NCI-H1694 treated with DMSO at 0.1 percent for 48 hours (cell line): ENCODE measurements at regions not wholly inside any gene's neighbourhood (a gene's known extent, or its start where the extent isn't known, plus 50 kb on each side); places are given as distances from the start of the nearest gene placed in this dataset.
"Not testable (repeated sequence)": the region's sequence is repeated elsewhere in the genome, so short reads cannot be mapped to it uniquely, and the experiment has no call there.

ENCODE experiments used
- DNase-seq: peaks from one replicate; lab custom pipeline; 2025; lab: John Stamatoyannopoulos, UW

DNA sequence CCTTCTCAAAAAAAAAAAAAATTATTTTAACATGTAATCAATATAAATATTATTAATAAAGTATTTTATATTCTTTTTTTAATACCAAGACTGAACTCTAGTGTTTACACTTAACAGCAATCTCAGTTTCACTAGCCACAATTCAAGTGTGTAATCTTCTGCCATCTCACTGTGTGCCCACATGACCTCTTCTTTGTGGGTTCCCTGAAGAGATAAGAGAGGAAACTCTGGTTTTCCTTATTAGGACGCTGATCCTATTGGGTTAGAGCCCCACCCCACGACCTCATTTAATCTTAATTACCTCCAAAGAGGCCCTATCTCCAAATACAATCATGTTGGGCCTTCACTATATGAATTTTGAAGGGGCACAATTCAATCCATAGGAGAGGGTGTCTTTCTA lies 177.6 kb downstream of the STK31 start:
- no peak for DNase-seq

- DNase-seq = no peak
Observed at GRCh38 chr7:23888958-23889357, 178.9 kb downstream of the STK31 start.

GRCh38 chr7:23889566-23889965 lies 179.5 kb downstream of the STK31 start:
- DNase-seq = no peak

GRCh38 chr7:23892019-23892418 lies 182.0 kb downstream of the STK31 start:
- DNase-seq = no peak

GRCh38 chr7:23893176-23893941 lies 183.3 kb downstream of the STK31 start:
- DNase-seq = no peak

DNA sequence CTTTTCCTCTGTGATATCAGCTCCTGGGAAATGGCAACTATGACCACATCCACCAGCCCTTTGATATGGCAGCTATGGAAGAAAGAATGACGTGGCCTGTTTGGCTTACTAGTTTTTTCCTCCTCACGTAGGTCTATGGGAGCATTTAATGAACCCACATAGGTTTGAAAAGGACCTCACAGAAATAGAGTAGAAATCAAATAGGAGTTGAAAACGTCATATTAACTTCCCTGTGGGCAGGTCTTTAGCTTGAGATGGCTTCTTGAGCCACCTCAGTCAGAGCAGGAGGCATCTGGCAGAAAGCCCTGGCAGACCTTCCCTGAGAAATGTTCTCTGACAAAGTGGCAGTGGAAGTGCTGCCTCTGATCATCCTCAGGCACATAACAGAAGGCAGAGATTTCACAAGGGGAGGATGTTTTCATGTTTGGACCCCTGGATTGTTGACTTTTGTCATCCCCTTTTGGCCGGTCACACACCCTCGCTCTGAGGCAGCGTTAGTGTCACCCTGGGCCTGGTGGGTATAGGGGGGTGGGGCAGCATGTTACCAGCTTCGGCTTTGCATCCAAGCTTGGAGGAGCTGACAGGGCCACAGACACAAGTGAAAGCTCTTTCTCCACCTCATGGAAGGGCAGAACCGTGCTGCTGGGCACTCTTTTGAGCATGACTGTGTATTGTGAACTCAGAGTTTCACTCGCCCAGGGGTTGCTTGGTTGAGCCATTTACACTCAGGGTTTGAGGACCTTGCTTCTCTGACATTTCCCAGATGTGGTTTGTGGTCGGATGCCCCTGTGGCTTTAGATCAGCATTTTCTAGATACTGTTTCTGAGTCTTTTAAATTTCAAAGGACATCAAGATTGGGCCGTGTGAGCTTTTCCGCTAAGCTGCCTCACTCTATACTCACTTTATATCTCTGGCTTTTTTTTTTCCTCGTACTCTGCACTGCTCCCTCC lies 184.2 kb downstream of the STK31 start:
- no peak for DNase-seq

GRCh38 chr7:23894892-23895569 lies 185.0 kb downstream of the STK31 start:
- DNase-seq = no peak

- no peak for DNase-seq
Observed at GRCh38 chr7:23895666-23896096, 185.7 kb downstream of the STK31 start.

DNA sequence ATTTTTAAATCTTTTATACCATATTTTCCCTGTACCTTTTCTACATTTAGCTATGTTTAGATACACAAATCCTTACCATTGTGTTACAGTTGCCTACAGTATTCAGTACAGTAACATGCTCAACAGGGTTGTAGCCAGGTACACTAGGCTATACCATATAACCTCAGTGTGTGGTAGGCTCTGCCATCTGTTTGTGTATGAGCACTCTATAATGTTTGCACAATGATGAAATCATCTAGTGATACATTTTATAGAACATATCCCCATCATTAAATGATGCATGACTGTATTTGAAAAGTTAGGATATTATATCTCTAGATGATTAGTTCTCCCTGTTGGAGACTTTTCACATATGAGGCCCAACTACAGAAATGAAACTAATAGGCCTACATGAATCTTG lies 188.6 kb downstream of the STK31 start:
- no peak for DNase-seq

GRCh38 chr7:23904901-23905300 lies 194.9 kb downstream of the STK31 start:
- DNase-seq = not testable (repeated sequence)

DNA sequence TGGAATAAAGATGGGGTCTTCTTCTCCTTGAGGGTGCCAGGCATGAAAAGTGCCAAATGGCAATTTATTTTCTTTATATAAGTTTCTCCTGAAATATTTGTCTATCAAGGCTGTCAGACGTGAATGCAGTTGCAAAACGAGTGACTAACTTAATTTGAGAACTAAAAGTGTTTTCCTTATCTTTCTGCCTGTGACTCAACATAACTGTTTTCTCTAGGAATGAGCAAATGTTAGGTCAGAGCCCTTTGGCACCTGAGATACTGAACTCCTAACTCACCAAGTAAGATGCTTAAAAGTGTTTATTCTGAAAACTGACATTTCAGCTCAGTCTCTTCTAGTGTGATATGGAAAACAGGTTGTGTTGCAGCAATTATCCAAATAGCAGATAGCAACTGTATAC lies 197.0 kb downstream of the STK31 start:
- no peak for DNase-seq

DNA sequence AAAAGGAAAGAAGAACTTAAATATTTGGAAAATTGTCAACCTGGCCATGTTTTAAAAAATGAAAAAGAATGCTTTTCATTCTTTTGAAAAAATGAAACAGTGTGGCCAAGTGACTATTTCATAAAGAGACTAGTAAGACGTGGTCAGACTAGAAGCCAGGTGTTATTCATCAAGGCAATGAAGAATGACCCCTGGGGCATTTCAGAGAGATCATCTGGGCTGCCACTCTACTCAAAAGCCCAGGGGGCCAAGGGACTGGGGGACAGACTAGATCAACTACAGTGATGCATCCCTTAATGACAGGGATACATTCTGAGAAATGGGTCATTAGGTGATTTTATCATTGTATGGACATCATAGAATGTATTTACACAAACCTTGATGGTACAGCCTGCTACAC lies 199.4 kb downstream of the STK31 start:
- DNase-seq = no peak

DNA sequence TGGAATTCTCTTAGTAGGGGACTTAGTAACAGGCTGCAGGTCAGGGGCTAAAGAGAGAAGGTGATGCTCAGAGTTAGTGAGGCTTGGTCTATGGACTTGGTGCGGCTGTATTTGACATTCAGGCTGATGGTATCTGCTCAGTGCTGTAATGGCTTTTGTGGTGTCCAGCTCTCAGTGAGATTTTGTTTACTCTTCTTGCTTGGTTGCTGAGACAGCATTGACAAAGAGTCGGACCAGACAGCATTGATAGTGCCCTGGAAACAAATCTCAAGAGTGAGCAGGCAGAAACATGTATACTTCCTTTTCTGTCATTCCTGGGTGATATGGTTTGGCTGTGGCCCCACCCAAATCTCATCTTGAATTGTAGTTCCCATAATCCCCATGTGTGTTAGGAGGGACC lies 202.0 kb downstream of the STK31 start:
- DNase-seq = no peak

- DNase-seq = no peak
Observed at GRCh38 chr7:23913016-23913415, 203.0 kb downstream of the STK31 start.

DNA sequence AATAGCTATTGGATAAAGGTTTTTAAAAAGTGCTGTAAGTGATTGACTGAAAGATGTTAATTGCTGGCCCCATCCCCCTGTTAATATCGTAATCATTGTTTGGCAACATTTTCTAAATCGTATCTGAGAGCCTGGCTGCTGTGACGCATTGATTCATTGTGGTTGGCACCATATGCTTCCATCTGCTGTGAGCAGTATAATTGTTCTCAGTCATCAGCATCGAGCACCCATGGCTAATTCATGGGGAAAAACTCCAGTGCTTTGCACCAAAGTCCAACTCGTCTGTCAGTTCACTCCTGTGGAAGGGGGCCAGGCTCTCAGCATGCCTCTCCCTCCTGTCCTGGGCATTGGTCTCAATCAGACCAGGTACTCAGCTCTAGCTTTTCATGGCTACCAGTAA lies 205.2 kb downstream of the STK31 start:
- DNase-seq = peak; percentile 79

DNA sequence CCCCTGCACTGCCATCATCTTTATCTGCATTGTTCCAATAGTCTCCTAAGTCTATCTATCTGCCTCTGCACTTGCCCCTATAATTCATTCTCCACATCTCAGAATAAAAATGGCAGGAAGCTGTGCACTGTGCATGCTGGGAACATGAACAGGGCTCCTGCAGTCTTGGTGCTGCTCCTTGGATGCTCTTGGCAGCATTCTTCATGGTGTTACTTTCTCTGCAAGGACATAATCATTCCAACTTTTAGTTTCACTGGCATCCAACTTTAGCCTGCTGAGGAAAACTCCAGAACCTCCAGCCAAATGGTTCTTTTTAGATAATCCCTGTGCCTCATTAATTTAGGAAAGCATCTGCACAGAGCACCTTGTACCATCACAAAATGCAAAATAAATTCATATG lies 208.3 kb downstream of the STK31 start:
- DNase-seq = no peak

DNA sequence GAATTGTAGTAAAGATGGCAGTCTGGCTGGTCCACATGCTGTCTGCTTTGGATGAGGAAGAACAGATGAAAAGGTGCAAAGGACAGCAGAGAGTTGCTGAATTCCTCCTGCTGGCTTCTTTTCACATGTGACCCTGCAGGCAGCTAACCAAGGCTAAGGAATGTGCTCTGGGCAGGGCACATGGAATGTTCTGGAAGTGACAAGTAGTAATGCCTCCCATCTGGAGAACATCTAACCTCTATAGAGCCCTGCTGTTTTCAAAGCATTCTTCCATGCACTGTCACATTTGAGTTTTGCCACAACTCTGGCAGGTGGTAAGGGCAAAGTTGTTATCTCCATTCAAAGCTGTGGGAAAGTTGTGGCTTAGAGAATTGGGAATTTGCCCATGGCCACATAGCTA lies 208.8 kb downstream of the STK31 start:
- no peak for DNase-seq

- no peak for DNase-seq
Observed at GRCh38 chr7:23925088-23925487, 215.1 kb downstream of the STK31 start.

GRCh38 chr7:23927709-23928417 lies 217.8 kb downstream of the STK31 start:
- no peak for DNase-seq

DNA sequence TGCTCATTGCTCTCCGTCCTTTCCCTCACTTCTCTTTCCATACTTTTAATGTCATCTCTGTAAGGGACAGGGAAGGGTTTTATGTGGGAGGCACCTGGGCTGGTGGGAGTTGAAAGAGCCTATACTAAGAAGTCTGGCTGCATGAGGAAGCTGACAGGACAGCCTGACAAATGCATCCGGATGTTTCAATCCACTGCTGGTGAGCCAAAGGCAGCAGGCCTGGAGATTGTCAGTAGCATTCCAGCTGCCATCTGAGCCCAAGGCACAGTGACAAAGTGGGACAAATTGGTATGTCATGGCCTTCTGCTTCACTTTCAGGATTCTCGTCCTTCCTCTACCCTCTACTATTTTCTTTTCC lies 218.4 kb downstream of the STK31 start:
- no peak for DNase-seq

DNA sequence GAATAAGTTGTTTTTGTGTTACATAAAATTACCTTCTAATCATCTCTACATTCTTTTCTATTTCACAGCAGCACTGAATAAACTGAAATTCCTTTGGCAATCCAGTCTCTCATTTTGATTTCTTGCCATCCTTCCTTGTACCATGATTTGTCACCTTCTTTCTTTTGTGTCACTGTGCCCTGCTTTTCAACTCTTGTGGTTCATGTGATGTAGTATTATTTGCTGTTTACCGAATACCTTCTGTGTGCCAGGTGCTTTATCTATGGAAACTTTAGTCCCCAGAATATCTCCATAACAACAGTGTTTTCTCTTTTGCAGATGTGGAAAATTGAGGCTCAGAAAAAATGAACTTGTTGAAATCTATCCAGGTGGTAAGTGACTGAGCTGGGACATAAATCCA lies 220.3 kb downstream of the STK31 start:
- DNase-seq = no peak

DNA sequence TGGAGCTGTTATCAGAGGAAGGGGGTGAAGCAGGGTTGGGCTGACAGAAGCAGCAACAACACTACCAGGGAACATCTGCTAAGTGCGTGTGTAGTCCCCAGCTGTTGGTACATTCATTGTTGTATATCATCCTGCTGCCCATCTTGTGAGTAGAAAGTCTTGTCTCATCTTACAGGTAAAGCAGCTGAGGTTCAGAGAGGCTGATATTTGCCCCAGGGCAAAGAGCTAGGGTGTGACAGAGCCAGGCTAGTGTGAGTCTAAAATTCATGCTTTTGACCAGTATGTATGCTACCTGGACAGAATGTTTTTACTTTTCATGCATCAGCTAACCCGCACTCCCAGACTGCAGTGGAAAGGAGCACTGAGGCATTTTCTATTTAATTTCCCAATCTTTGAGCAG lies 221.6 kb downstream of the STK31 start:
- no peak for DNase-seq
